IPS-18a (cell line): ENCODE measurements at regions not wholly inside any gene's neighbourhood (a gene's known extent, or its start where the extent isn't known, plus 50 kb on each side); places are given as distances from the start of the nearest gene placed in this dataset.

Experiments used
- H3K27ac ChIP-seq: one replicate; pipeline ENCODE4 v1.5.1; 2013; ENCODE audit warnings: low read length
- H3K27me3 ChIP-seq: one replicate; pipeline ENCODE4 v1.6.1; 2013; ENCODE audit warnings: mild to moderate bottlenecking, low read length; ENCODE audit not compliant: control insufficient read depth, insufficient read depth
- H3K36me3 ChIP-seq: one replicate; pipeline ENCODE4 v1.6.1; 2013; ENCODE audit warnings: low read depth, low read length; ENCODE audit not compliant: control insufficient read depth
- H3K4me1 ChIP-seq: one replicate; pipeline ENCODE4 v1.6.1; 2013; ENCODE audit warnings: low read depth, low read length; ENCODE audit not compliant: control insufficient read depth
- H3K4me3 ChIP-seq: one replicate; pipeline ENCODE4 v1.5.1; 2013; ENCODE audit warnings: low read length
- H3K9ac ChIP-seq: one replicate; pipeline ENCODE4 v1.6.1; 2013; ENCODE audit warnings: mild to moderate bottlenecking, low read length, moderate library complexity
- H3K9me3 ChIP-seq: one replicate; pipeline ENCODE4 v1.6.1; 2013; ENCODE audit warnings: low read depth, low read length; ENCODE audit not compliant: control insufficient read depth

DNA sequence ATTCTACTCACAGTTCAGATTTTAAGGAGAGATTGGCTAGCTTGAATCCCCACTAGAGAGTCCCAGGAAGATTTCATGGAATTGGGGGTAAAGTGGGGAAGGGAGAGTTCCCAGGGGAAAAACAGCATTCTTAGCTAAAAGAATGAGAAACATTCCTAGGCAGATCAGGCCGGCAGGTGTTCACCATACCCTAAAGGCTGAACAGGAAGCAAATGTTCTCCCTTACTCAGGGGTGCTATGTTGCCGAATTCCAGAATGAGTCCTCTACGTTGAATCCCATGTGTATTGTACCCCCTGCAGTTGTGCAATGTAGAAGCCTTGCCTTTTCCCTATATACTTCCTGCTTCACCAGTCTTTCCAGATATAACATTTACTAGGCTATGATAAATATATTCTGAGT lies 135.2 kb upstream of the NCAM1 start:
- H3K4me1 ChIP-seq = peaks cover 40% of the 10 kb centered on the region
- no peak overlapping the region for H3K27ac ChIP-seq
- H3K27me3 ChIP-seq = no peaks in the 10 kb centered on the region
- no peaks in the 10 kb centered on the region for H3K9me3 ChIP-seq
- H3K36me3 ChIP-seq = no peaks in the 10 kb centered on the region
- H3K9ac ChIP-seq = no peak overlapping the region
- no peak overlapping the region for H3K4me3 ChIP-seq

DNA sequence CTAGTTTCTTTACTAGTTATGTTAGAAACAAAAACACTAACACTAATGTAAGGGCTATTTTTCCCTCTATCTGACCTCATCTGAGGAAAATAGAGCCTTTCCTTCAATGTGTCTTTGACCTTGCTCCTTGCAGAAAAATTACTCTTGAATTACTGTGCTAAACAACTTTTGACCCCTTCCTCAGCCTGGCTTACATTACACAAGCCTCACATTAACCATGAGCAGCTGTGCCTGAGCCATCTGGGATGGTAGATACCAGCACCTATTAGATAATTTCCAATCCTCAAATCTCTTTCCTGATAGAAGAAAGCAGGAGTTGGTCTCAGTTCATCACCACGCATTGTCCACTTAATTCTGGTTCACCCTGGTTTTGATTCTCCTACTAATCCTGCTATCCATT lies 134.4 kb upstream of the NCAM1 start:
- Histone ChIP-seq H3K4me3 (no peak overlapping the region), H3K36me3 (no peaks in the 10 kb centered on the region), H3K27me3 (no peaks in the 10 kb centered on the region), H3K4me1 (peaks cover 32% of the 10 kb centered on the region), H3K9ac (no peak overlapping the region), H3K9me3 (no peaks in the 10 kb centered on the region), H3K27ac (no peak overlapping the region)

DNA sequence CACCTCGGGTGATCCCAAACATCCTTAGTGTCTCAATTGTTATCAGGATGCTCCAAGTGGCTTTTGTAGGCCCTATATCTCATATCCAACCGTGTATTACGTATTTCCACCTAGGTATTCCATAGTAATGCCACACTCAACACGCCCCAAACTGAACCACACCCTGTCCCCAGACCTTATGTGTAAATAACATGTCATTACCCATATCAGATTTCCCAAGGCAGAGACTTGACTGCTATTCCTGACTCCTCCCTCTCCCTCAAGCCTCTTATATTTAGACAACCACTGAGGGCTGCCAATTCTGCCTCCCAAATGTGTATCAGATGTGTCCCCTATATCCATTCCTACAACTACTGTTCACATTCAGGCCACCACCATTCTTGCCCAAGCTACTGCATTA lies 132.8 kb upstream of the NCAM1 start:
- Histone ChIP-seq H3K4me3 (no peak overlapping the region), H3K27me3 (no peaks in the 10 kb centered on the region), H3K9me3 (no peaks in the 10 kb centered on the region), H3K27ac (no peak overlapping the region), H3K4me1 (peaks cover 16% of the 10 kb centered on the region), H3K36me3 (no peaks in the 10 kb centered on the region), H3K9ac (no peak overlapping the region)

DNA sequence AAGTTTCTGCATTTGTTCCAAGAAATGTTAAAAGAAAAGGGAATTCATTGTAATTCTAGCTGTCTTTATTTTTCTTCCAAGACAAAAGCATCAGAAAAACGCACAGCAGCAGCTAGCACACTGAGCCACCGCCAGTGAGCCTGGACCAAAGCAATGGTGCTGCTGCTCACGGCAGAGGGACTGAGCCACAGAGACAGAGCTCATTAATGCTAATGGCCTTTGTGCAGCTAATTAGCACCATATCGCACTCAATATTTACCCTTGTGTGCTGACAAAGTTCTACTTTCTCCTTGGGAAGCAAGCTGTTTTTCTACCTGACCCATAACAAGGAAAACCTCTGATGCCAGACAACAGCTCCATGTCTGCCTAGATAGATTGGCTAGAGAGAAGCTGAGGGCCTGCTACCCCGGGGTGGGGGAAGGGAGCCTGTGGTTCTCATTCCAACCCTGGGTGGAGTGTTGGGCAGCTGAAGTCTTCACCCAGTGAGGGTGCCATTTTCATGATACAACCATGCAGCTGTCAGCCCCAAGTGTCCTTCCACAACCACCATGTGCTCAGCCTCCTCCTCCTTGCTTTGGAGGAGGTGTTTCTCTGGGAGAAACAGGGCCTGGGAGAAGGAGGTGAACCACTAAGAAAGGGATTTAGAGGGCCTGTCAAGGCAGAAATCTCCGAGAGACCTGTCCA lies 131.1 kb upstream of the NCAM1 start:
- Histone ChIP-seq H3K27ac (no peak overlapping the region), H3K27me3 (no peaks in the 10 kb centered on the region), H3K9ac (no peak overlapping the region), H3K4me3 (no peak overlapping the region), H3K9me3 (no peaks in the 10 kb centered on the region), H3K36me3 (no peaks in the 10 kb centered on the region), H3K4me1 (peaks cover 11% of the 10 kb centered on the region)

DNA sequence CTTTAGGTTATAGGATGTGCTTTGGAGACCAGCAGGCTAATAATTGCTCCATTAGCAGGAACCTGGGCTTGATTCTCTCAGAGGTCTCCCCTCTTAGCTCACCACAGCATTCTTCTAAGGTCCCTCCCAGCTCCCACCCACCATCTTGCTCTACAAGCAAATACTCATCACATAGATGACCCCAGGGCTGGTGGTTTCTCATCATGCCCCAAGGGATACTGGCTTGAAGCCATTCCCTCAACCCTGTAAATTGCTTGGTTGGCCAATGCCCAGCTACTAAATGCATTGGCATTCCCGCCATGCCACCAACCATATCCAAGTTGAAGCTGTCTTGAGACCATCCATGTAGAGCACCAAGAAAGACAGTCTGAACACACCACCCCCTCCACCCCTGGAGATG lies 130.2 kb upstream of the NCAM1 start:
- Histone ChIP-seq H3K27me3 (no peaks in the 10 kb centered on the region), H3K9me3 (no peaks in the 10 kb centered on the region), H3K9ac (no peak overlapping the region), H3K4me1 (peaks cover 3% of the 10 kb centered on the region), H3K27ac (no peak overlapping the region), H3K36me3 (no peaks in the 10 kb centered on the region), H3K4me3 (no peak overlapping the region)

DNA sequence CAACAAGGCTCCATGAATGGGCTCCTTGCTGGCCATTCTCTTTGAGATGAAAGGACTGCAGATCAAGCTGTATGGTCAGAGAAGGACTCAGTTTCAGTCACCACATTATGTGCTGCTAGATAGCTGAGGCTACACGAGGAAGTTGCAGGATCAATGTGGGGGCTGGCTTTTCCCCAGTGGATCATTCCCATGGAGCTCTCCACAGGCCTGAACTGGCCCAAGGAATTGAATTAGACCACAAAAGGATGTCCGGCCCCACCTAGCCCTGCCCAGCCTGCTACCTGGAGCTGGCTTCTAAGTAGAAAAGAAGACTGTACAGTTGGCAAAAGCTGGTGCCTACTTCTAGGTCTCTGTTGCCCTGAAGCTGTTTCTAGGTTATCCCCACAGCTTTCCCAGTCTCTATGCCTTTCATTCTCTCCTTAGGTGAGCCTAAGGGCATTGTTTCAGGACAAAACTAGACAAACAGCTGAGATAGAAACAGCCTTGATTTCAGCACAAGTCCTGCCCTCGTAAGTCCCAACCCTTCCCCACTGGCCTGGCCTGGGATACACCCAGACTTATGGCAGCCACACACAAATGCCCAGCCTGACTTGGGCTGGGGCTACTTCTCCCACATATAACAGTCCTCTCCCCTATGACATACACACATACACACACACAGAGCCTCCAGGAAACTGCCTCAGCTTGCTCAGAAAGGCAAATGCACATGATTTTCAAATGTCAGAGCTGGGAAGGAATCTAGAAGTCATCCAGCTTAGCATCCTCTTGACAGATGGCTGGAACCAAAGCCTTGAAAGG lies 129.1 kb upstream of the NCAM1 start:
- Histone ChIP-seq H3K4me3 (no peak overlapping the region), H3K36me3 (no peaks in the 10 kb centered on the region), H3K9me3 (no peaks in the 10 kb centered on the region), H3K27me3 (no peaks in the 10 kb centered on the region), H3K27ac (no peak overlapping the region), H3K4me1 (no peaks in the 10 kb centered on the region), H3K9ac (no peak overlapping the region)

DNA sequence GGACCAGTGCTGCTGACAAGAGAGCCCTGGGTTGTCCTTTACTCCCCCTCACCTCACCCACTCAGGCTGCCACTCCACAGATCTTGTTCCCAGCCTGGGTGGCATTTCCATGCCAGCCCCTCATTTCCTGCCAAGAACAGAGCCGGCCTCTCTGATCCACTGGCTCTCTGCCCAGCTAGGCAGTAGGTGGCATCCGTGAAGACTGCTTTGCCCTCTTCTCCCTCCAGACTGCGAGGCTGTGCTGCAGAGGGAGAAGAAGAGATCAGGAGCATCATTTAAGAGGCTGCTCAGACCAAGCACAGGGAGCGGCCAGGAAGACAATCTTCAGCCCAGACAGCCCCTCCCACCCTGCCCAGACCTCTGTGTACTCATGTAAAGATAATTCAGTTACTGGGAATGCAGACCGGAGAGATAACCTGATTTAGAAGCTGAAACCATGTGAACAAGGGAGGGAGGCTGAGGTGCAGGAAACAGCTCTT lies 126.9 kb upstream of the NCAM1 start:
- no peaks in the 10 kb centered on the region for H3K9me3 ChIP-seq
- H3K36me3 ChIP-seq = no peaks in the 10 kb centered on the region
- no peaks in the 10 kb centered on the region for H3K27me3 ChIP-seq
- no peak overlapping the region for H3K9ac ChIP-seq
- H3K4me1 ChIP-seq = no peaks in the 10 kb centered on the region
- H3K27ac ChIP-seq = no peak overlapping the region
- no peak overlapping the region for H3K4me3 ChIP-seq

DNA sequence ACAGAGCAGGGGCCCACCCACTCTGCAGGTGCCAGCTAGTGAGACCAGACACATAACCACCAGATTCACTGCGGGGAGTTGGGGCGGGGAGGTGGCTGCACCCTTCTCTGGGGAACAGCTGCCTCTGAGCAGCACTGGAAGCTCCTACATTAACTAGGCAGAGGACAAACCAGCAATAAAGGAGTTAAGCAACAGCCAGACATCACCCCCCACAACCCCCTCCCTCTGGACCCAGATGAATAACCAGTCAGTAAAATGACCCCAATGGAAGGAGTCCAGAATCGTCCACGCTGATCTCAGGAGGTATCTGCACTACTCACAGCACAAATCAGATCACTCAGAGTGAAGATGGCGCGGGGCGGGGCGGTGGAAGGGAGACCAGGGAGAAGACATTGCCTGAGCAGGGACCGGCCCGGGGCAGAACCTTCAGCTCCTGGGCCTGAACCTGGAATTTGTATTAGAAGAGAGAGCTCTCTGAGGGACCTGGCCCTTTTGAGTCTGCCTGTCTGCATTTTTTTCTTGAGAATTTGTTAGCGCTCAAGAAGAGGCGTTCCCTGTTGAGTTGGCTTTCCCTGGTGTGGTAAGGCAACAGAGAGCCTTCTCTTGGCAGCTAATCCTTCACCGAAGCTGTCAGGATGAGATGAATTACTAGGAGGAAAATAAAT lies 125.5 kb upstream of the NCAM1 start:
- Histone ChIP-seq H3K36me3 (no peaks in the 10 kb centered on the region), H3K27me3 (no peaks in the 10 kb centered on the region), H3K27ac (no peak overlapping the region), H3K4me1 (no peaks in the 10 kb centered on the region), H3K9me3 (no peaks in the 10 kb centered on the region), H3K9ac (no peak overlapping the region), H3K4me3 (no peak overlapping the region)

DNA sequence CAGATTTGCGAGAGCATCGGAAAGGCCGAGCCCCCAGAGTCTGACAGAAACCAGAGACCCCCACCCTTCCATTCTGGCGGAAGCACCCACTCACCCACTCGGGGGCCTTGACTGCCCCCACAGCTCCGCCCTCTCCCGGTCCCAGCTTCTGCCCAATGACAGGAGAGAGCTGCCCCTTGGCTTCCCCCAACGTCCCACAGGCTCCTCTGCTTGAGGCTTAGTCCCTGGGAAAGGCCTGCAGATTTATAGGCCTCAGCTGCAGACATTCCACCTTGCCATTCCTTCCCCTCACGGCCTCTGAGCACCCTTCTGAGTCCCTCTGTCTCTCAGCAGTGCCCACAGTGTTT lies 125.0 kb upstream of the NCAM1 start:
- Histone ChIP-seq H3K36me3 (no peaks in the 10 kb centered on the region), H3K27me3 (no peaks in the 10 kb centered on the region), H3K4me1 (no peaks in the 10 kb centered on the region), H3K9ac (no peak overlapping the region), H3K4me3 (no peak overlapping the region), H3K9me3 (no peaks in the 10 kb centered on the region), H3K27ac (no peak overlapping the region)

DNA sequence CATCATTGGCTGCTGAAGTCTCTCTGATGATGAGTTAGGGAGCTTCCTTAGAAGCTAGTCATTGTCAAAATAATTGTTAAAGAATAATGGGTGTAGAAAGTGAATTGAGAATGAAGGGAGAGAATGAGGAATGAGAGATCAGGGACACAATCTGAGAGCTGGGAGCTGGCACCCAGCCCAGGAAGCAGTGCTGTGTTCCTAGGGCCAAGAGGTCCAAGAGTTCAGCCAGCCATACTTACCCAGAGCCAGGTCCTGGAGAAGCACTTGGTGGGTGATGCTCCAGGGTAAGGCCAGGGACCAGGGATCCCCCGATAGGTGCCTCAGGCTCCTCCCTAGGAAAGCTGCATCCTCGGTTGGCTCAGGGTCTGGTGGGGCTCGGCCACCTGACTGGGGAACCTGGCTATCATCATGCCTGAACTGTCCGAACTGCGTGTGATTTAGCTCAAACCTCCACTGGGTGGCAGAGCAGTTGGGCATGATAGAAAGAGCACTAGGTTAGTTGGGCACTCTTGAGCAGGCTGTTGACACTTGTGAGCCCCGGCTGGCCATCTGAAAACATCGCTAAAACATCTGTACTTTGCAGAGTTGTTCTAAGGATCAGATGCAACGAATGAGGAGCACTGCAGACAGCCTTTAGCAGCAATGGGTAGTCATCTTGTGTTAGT lies 123.9 kb upstream of the NCAM1 start:
- Histone ChIP-seq H3K4me1 (no peaks in the 10 kb centered on the region), H3K9ac (no peak overlapping the region), H3K36me3 (no peaks in the 10 kb centered on the region), H3K27ac (no peak overlapping the region), H3K4me3 (no peak overlapping the region), H3K27me3 (no peaks in the 10 kb centered on the region), H3K9me3 (no peaks in the 10 kb centered on the region)

DNA sequence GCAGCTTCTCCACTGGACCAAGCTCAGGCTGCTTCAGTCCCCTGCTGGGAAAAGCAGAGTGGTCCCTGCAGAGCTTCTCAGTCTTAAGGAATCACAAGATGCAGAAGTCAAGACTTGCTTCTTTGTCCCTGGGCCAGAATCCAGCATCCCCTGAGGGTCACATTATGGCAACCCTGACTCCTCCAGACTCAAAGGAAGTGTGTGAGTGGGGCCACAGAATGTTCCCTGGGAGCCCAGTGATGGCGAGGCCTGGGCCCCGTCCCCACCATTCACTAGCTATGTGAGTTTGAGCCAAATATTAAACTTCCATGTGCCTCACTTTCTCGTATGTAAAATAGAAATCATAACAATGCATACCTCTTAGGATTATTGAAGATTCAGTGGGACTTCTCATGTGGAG lies 122.2 kb upstream of the NCAM1 start:
- Histone ChIP-seq H3K9me3 (no peaks in the 10 kb centered on the region), H3K4me1 (no peaks in the 10 kb centered on the region), H3K27ac (no peak overlapping the region), H3K9ac (no peak overlapping the region), H3K4me3 (no peak overlapping the region), H3K27me3 (no peaks in the 10 kb centered on the region), H3K36me3 (no peaks in the 10 kb centered on the region)
